NCI-H510A (cell line): ENCODE measurements at regions not wholly inside any gene's neighbourhood (a gene's known extent, or its start where the extent isn't known, plus 50 kb on each side); places are given as distances from the start of the nearest gene placed in this dataset.

ENCODE experiments used
- DNase-seq: peaks from one replicate; lab custom pipeline; 2025; lab: John Stamatoyannopoulos, UW

- no peak for DNase-seq
Measured at GRCh38 chr3:127458696-127459604, 131.6 kb downstream of the TPRA1 start.

GRCh38 chr3:127457546-127458145 lies 132.9 kb downstream of the TPRA1 start:
- DNase-seq, result no peak

GRCh38 chr3:127457094-127457475 lies 133.4 kb downstream of the TPRA1 start:
- DNase-seq, result no peak

- DNase-seq, result no peak
Measured at GRCh38 chr3:127456471-127457093, 134.0 kb downstream of the TPRA1 start.

- DNase-seq, result peak; percentile 46
Measured at GRCh38 chr3:127455541-127456450, 134.7 kb downstream of the TPRA1 start.

GRCh38 chr3:127454968-127455367 lies 135.6 kb downstream of the TPRA1 start:
- DNase-seq, result no peak

- DNase-seq, result no peak
Measured at GRCh38 chr3:127454051-127454450, 136.5 kb downstream of the TPRA1 start.

GRCh38 chr3:127452321-127452821 lies 138.2 kb downstream of the TPRA1 start:
- DNase-seq, result no peak

GRCh38 chr3:127451321-127451720 lies 139.2 kb downstream of the TPRA1 start:
- DNase-seq, result no peak

GRCh38 chr3:127450331-127450730 lies 140.2 kb downstream of the TPRA1 start:
- DNase-seq, result no peak

- DNase-seq, result no peak
Measured at GRCh38 chr3:127449486-127450212, 140.9 kb downstream of the TPRA1 start.

- no peak for DNase-seq
Measured at GRCh38 chr3:127448671-127449070, 141.9 kb downstream of the TPRA1 start.

- DNase-seq, result no peak
Measured at GRCh38 chr3:127448161-127448561, 142.4 kb downstream of the TPRA1 start.

- DNase-seq, result no peak
Measured at GRCh38 chr3:127446756-127447155, 143.8 kb downstream of the TPRA1 start.

- no peak for DNase-seq
Measured at GRCh38 chr3:127445581-127446343, 144.8 kb downstream of the TPRA1 start.

GRCh38 chr3:127444761-127445160 lies 145.8 kb downstream of the TPRA1 start:
- no peak for DNase-seq

GRCh38 chr3:127443581-127444375 lies 146.8 kb downstream of the TPRA1 start:
- DNase-seq, result no peak

GRCh38 chr3:127442506-127442905 lies 148.0 kb downstream of the TPRA1 start:
- DNase-seq, result no peak

GRCh38 chr3:127441764-127442163 lies 148.8 kb downstream of the TPRA1 start:
- no peak for DNase-seq
